HEK293 (cell line): ENCODE measurements at regions not wholly inside any gene's neighbourhood (a gene's known extent, or its start where the extent isn't known, plus 50 kb on each side); places are given as distances from the start of the nearest gene placed in this dataset.
"Not testable (repeated sequence)": the region's sequence is repeated elsewhere in the genome, so short reads cannot be mapped to it uniquely, and the experiment has no call there.

Experiments
- CTCF ChIA-PET: fragments of 350-600 bp; formaldehyde crosslinking; extraction: SDS; loops from one replicate; lab custom pipeline; 2021; ENCODE audit warnings: antibody characterized with exemption; lab: Yijun Ruan, JAX
- POLR2A ChIA-PET: fragments of 300-600 bp; formaldehyde crosslinking; extraction: SDS; loops from one replicate; lab custom pipeline; 2020; ENCODE audit warnings: antibody characterized with exemption, inconsistent platforms; lab: Yijun Ruan, JAX
- H3K27ac ChIP-seq: fragments of 200-500 bp; sonication (Bioruptor generic); 2 replicates; pipeline ENCODE4 v1.5.1; 2014; ENCODE audit warnings: low read depth, low read length, control low read depth, inconsistent platforms; ENCODE audit errors: extremely low read depth
- H3K36me3 ChIP-seq, 2 experiments: fragments of 200-500 bp in 1 of 2; sonication (Bioruptor generic) in 1 of 2; 1 replicate in 1 of 2; 2 replicates in 1 of 2; pipeline ENCODE4 v1.5.1; 2014 to 2017; ENCODE audit warnings: inconsistent platforms in 2 of 2, low read length in 2 of 2; ENCODE audit not compliant: control insufficient read depth in 2 of 2, insufficient read depth in 1 of 2
- H3K4me1 ChIP-seq: fragments of 200-500 bp; sonication (Bioruptor generic); 2 replicates; pipeline ENCODE4 v1.5.1; 2014; ENCODE audit warnings: mild to moderate bottlenecking, low read length, inconsistent platforms; ENCODE audit not compliant: control insufficient read depth, insufficient read depth
- H3K4me3 ChIP-seq: 2 replicates; pipeline ENCODE4 v1.5.1; 2011; ENCODE audit warnings: low read depth, mild to moderate bottlenecking, control low read depth, low read length, moderate library complexity
- H3K9me3 ChIP-seq: fragments of 200-500 bp; sonication (Bioruptor generic); 2 replicates; pipeline ENCODE4 v1.5.1; 2014; ENCODE audit warnings: low read depth, low read length, inconsistent platforms; ENCODE audit not compliant: control insufficient read depth, insufficient read depth
- FEZF1 ChIP-seq: fragments of 450-650 bp; formaldehyde crosslinking; IDR thresholded peaks from 2 replicates; pipeline ENCODE4 v1.5.1; 2016; ENCODE audit warnings: missing biosample characterization, missing genetic modification characterization
- MEIS1 ChIP-seq: sonication (generic); formaldehyde crosslinking; IDR thresholded peaks from 2 replicates; pipeline ENCODE4 v1.8.1; 2022; ENCODE audit warnings: missing genetic modification reagents, mild to moderate bottlenecking, borderline replicate concordance
- PRDM4 ChIP-seq: fragments of 450-650 bp; formaldehyde crosslinking; IDR thresholded peaks from 2 replicates; pipeline ENCODE4 v1.5.1; 2017; ENCODE audit warnings: missing biosample characterization, missing genetic modification characterization
- SALL2 ChIP-seq: fragments of 450-650 bp; formaldehyde crosslinking; IDR thresholded peaks from 2 replicates; pipeline ENCODE4 v1.5.0; 2017; ENCODE audit warnings: missing biosample characterization, mild to moderate bottlenecking, missing genetic modification characterization, borderline replicate concordance
- ZFHX2 ChIP-seq: fragments of 450-650 bp; formaldehyde crosslinking; conservative IDR thresholded peaks from 2 replicates; pipeline ENCODE4 v1.5.1; 2016; ENCODE audit warnings: missing biosample characterization, missing genetic modification characterization
- ZNF121 ChIP-seq: fragments of 450-650 bp; formaldehyde crosslinking; IDR thresholded peaks from 2 replicates; pipeline ENCODE4 v1.5.1; 2016; ENCODE audit warnings: missing biosample characterization, missing genetic modification characterization
- ZNF140 ChIP-seq: fragments of 450-650 bp; formaldehyde crosslinking; IDR thresholded peaks from 2 replicates; pipeline ENCODE4 v1.5.1; 2016; ENCODE audit warnings: missing biosample characterization, missing genetic modification characterization
- ZNF169 ChIP-seq: fragments of 450-650 bp; formaldehyde crosslinking; IDR thresholded peaks from 2 replicates; pipeline ENCODE4 v1.5.1; 2016; ENCODE audit warnings: missing biosample characterization, missing genetic modification characterization
- ZNF211 ChIP-seq: fragments of 450-650 bp; formaldehyde crosslinking; IDR thresholded peaks from 2 replicates; pipeline ENCODE4 v1.5.1; 2016; ENCODE audit warnings: low read depth, missing biosample characterization, missing genetic modification characterization
- ZNF223 ChIP-seq: fragments of 450-650 bp; formaldehyde crosslinking; IDR thresholded peaks from 2 replicates; pipeline ENCODE4 v1.5.1; 2016; ENCODE audit warnings: missing biosample characterization, missing genetic modification characterization
- ZNF341 ChIP-seq: fragments of 450-650 bp; formaldehyde crosslinking; IDR thresholded peaks from 2 replicates; pipeline ENCODE4; 2016; ENCODE audit warnings: low read depth, missing biosample characterization, missing genetic modification characterization
- ZNF404 ChIP-seq: fragments of 450-650 bp; formaldehyde crosslinking; IDR thresholded peaks from 2 replicates; pipeline ENCODE4 v1.5.1; 2017; ENCODE audit warnings: missing biosample characterization, missing genetic modification characterization
- ZNF510 ChIP-seq: fragments of 450-650 bp; formaldehyde crosslinking; IDR thresholded peaks from 2 replicates; pipeline ENCODE4 v1.5.1; 2018; ENCODE audit warnings: mild to moderate bottlenecking, missing genetic modification characterization, missing biosample characterization; ENCODE audit not compliant: insufficient replicate concordance
- ZNF580 ChIP-seq: fragments of 450-650 bp; formaldehyde crosslinking; IDR thresholded peaks from 2 replicates; pipeline ENCODE4 v1.5.1; 2016; ENCODE audit warnings: missing biosample characterization, missing genetic modification characterization
- ZNF626 ChIP-seq: fragments of 450-650 bp; sonication (Bioruptor Pico); formaldehyde crosslinking; IDR thresholded peaks from 2 replicates; pipeline ENCODE4 v1.5.1; 2018; ENCODE audit warnings: missing biosample characterization, missing genetic modification characterization, inconsistent platforms
- ZNF777 ChIP-seq: fragments of 450-650 bp; formaldehyde crosslinking; IDR thresholded peaks from 2 replicates; pipeline ENCODE4 v1.5.1; 2017; ENCODE audit warnings: missing biosample characterization, missing genetic modification characterization, borderline replicate concordance
- ZSCAN30 ChIP-seq: fragments of 450-650 bp; IDR thresholded peaks from 2 replicates; pipeline ENCODE4 v1.5.1; 2018; ENCODE audit warnings: missing biosample characterization, mild to moderate bottlenecking, missing genetic modification characterization, moderate library complexity

- no peak for TF ChIP-seq ZNF580
- no peak for TF ChIP-seq ZNF121 (tag by site-specific recombination)
Observed at GRCh38 chr3:35473956-35474355, 165.4 kb upstream of the ARPP21 start (continued).

GRCh38 chr3:35482566-35482965, 156.8 kb upstream of the ARPP21 start:
- H3K36me3 ChIP-seq, CTCF ChIA-PET, H3K9me3 ChIP-seq, H3K4me1 ChIP-seq, H3K27ac ChIP-seq, H3K4me3 ChIP-seq, POLR2A ChIA-PET: not testable (repeated sequence)

- POLR2A ChIA-PET = no interaction called here
- Histone ChIP-seq H3K36me3 (no peaks in the 10 kb centered on the region), H3K9me3 (no peaks in the 10 kb centered on the region), H3K27ac (no peak overlapping the region), H3K4me3 (no peak overlapping the region), H3K4me1 (no peaks in the 10 kb centered on the region)
- TF ChIP-seq SALL2 (no peak), ZNF223 (tag by site-specific recombination) (no peak), FEZF1 (tag by site-specific recombination) (no peak), MEIS1 (CRISPR knock-in tag) (no peak), ZNF626 (tag by site-specific recombination) (no peak), PRDM4 (tag by site-specific recombination) (no peak), ZFHX2 (tag by site-specific recombination) (no peak), ZNF341 (tag by site-specific recombination) (no peak), ZSCAN30 (tag by site-specific recombination) (no peak), ZNF211 (tag by site-specific recombination) (no peak), ZNF510 (tag by site-specific recombination) (no peak), ZNF404 (tag by site-specific recombination) (no peak), ZNF140 (tag by site-specific recombination) (no peak)
- CTCF ChIA-PET = no interaction called here
Observed at GRCh38 chr3:35483131-35483530, 156.2 kb upstream of the ARPP21 start.

- H3K27ac ChIP-seq = no peak overlapping the region
- H3K9me3 ChIP-seq = no peaks in the 10 kb centered on the region
- CTCF ChIA-PET = interaction anchor here (0.7 kb wide), 1 partner anchor 18 kb away, joined by 3 read pairs; no protein-coding TSS in a partner anchor
- POLR2A ChIA-PET = no interaction called here
- no peaks in the 10 kb centered on the region for H3K36me3 ChIP-seq
- peak; percentile 83; the same call in 1 of the 2 replicates for TF ChIP-seq ZNF169 (tag by site-specific recombination)
- TF ChIP-seq ZNF777 (tag by site-specific recombination) = no peak
- H3K4me1 ChIP-seq = no peaks in the 10 kb centered on the region
- H3K4me3 ChIP-seq = no peak overlapping the region
Observed at GRCh38 chr3:35484929-35485530, 154.3 kb upstream of the ARPP21 start.
